ENCODE measurements at regions not wholly inside any gene's neighbourhood (a gene's known extent, or its start where the extent isn't known, plus 50 kb on each side); places are given as distances from the start of the nearest gene placed in this dataset.

DNA sequence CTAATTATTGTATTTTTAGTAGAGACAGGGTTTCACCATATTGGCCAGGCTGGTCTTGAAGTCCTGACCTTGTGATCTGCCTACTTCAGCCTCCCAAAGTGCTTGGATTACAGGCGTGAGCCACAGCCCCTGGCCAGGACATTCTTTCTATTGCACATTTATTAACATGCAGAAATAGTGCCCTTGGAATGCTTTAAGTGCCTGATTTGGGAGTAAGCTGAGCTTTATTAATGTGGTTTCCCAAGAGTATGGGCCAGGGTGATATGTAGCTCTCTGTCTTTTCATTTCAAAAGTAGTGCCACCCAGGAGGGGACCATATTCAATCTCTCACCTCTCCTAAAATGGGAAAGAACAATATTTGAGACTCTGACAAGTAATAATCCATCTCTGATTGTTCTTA lies 970.7 kb downstream of the KCNMA1 start:
- no peak for DNase-seq

DNA sequence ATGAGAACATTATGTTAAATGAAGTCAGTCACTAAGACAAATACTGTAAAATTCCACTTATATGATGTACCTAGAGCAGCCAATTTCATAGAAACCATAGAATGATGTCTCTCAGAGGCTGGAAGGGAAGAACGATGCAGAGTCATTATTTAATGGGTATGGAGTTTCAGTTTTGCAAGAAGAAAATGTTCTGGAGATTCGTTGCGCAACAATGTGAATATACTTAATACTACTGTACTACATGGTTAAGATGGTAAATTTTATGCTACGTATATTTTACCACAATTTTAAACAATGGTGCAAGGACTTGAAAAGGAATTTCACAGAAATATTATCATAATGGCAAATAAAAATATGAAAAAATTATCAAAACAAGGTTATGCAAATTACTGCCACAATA lies 972.6 kb downstream of the KCNMA1 start:
- no peak for DNase-seq

DNA sequence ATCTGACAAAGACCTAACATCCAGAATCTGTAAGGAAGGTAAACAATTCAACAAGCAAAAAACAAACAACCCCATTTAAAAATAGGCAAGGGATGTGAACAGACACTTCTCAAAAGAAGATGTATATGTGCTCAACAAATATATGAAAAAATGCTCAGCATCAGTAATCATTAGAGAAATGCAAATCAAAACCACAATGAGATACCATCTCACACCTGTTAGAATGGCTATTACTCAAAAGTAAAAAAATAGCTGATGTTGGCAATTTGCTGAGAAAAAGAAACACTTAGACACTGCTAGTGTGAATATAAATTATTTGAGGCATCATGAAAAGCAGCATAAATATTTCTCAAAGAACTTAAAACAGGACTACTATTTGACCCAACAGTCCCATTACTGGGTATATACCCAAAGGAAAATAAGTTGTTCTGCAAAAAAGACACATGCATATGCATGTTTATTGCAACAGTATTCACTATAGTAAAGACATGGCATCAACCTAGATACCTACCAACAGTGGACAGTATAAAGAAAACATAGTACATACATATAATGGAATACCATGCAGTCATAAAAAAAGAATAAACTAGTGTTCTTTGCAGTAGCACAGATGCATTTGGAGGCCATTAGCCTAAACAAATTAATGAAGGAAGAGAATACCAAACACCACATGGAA lies 980.1 kb downstream of the KCNMA1 start:
- no peak for DNase-seq

DNA sequence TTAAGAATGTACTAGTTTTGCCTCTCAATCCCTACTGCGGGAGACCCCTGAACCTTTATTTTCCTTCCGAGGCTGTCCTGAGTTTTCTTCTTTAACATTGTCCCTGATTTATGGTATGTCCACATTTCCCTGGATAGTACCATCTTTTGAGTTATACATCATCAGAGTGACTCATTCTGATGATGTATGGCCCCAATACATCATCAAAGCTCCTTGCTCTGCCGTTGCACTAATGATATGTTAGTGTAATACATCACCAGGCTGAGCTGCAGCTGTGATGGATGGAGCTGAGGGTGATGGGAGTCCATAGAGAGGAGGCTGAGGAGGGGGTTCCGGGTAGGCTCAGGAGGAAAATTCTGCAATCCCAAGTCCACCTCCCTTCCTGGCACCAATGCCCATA lies 986.5 kb downstream of the KCNMA1 start:
- no peak for DNase-seq

DNA sequence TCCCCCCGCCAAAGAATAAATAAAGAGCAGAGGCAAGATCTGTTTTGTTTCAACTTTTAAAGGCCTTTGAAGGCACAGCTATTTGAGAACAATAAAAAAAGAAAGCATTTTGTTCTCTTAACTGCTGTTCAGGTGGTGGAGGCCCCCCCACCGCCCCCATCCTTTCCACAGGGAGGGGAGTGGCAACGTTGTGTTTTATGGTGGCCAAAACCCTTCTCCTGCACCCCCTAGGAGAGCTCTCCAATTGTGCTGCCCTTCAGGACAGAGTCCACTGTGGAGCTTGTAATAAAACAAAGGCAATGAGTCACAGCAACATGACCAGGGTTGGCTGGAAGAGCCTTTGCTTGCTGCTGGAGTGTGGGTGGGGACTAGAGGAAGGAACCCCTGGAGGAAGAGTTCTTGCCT lies 987.9 kb downstream of the KCNMA1 start:
- DNase-seq = no peak

DNA sequence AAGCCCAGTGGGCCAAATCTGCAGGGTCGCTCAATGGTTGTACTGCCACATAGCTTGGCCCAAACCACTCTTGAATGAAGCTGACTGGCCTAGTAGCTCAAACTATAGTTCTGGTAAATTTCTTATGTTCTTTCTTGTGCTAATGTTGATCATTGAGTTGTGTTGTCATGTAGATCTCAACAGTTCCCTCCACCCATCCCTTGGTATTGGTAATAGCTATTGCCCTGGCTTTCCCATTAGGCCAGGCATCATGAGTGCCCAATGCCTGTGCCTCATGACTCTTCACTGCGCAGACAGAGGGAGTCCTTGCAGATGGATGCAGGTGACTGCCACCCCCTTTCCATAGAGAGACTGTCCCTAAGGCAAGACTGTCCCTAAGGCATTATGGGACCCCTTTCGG lies 988.4 kb downstream of the KCNMA1 start:
- DNase-seq = no peak

DNA sequence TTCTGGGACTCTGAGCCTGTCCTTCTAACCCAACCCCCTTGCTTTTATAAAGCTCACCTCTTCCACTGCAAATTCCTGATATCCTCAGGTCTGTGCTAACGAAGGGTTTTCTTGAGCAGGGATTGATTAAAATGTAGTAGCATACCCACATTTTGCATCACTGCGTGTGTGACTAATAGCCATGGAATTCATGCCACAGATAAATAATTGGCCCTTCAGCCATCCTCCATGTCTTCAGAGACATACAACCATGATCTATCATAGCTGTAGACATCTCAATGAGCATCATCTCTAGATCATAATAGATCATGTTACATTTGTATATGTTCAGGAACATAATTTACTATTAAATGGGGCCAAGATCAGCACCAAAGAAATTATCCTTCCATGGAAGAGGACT lies 990.3 kb downstream of the KCNMA1 start:
- no peak for DNase-seq

DNA sequence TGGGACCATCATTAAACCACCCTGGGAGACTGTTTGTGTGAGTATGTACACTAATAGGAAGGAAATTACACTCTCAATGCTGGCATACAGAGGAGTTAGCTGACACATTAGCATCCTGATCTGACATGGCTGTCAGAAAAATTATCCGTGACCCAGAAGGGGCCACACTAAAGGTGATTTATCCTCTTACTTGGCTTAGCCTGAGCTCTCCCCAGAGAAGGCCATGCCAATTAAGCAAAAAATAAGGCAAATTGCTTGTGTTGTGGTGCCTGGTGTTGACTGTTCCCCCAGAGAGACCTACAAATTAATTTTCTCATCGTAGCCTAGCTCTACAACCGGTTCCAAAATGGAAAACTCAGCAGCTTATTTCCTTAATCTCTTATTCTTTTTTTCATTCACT lies 992.3 kb downstream of the KCNMA1 start:
- DNase-seq = no peak

DNA sequence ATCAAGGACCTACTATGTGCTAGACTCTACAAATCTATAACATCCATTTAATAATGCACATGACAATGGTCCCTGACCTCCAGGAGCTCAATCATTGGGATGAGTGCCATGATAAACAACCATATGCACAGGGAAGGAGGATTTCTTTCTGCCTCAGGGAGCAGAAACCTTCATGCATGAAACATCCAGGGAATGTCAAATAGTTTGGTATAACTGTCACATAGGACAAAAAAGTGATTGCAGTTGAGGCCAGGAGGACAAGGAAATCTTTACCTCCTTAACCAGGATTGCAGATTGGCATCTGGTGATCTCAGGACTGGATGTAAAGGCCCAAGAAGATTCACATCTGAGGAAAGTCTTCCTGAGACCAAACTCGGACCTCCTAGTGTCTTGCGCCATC lies 993.1 kb downstream of the KCNMA1 start:
- DNase-seq = no peak

DNA sequence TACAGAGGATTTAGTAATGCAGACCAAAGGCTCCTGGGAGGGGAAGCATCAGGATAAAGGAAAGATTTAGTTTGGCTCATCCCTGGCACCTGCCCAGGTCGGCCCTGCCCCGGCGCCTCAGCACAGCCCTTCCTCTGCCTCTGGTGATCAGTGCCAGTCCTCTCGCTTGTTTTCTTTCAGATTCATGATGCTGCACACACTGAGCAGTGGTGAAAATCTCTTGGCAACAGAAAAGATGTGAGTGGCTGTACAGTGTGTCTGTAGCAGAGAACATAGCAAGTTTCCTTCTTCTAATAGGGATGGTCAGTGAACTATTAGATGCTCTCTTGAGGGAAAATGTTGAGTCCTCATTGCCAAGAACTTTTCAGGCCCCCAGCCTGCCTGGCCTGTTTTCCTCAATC lies 994.1 kb downstream of the KCNMA1 start:
- DNase-seq = peak in 1 of 56 donors; percentile 13

DNA sequence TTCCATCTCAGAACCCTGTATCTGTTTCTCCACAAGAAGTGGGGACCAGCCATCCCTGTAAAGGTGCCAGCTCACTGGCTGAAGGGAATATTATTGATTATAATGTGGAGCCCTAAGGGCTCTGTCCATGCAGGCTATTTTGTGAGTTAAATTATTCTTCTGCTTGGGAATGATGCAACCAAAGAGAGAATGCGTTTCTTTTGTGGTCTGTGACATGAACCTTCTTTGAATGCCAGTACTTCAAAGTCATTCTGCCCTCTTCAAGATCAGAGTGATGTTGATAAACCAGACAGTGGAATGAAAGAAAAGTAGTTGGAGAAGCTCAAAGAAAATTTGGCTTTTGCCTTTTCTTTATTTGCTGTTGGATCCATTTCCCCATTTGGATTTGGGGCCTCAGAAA lies 995.2 kb downstream of the KCNMA1 start:
- no peak for DNase-seq

DNA sequence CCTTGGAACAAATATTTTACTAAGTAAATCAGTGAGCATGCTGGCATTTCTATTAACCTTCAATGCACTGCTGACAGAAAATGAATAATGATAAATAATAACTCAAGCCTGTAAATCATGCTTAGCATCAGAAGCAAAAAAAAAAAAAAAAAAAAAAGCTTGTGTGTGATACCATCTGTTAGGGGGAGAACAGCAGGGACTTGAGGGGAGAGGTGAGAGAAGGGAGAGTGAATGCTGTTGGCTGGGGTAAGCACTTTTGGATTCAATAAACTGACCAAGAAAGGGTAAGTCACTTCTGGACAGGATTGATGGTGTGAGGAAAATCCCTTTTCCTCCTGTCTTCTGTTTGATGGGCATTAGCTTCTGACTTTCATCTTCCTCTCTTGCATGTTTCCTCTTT lies 996.4 kb downstream of the KCNMA1 start:
- no peak for DNase-seq

DNA sequence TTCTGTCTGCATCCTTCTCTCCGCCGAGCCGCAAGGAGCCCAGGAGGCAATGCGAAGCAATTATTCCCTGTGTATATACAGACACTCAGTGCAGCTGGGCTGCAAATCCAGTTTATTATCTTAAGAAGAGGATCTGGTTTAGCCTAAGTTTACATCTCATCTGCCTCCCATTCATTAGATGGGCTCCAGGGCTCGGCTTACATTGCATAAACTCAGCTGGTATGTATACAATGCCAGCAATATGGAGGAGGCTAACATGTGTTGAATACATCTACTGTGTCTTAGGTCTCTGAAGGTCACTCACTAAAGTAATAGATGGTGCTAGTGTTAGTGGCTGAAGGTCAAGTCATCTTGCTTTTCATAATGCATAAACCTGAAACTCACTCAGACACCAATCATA lies 996.8 kb downstream of the KCNMA1 start:
- DNase-seq = no peak

DNA sequence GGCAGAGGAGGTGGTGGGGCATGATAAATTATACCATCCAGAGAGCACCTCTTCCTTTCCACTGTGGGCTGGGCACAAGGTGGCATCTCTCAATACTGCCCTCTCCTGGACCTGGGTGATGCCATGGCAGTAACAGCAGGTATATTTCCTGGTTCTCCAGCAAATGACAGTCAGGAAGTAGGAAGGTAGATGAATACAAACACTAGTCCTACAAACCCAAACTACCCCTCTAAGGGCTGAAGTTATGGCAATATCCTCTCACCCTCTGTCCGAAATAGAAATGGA lies 1004.9 kb downstream of the KCNMA1 start:
- no peak for DNase-seq

DNA sequence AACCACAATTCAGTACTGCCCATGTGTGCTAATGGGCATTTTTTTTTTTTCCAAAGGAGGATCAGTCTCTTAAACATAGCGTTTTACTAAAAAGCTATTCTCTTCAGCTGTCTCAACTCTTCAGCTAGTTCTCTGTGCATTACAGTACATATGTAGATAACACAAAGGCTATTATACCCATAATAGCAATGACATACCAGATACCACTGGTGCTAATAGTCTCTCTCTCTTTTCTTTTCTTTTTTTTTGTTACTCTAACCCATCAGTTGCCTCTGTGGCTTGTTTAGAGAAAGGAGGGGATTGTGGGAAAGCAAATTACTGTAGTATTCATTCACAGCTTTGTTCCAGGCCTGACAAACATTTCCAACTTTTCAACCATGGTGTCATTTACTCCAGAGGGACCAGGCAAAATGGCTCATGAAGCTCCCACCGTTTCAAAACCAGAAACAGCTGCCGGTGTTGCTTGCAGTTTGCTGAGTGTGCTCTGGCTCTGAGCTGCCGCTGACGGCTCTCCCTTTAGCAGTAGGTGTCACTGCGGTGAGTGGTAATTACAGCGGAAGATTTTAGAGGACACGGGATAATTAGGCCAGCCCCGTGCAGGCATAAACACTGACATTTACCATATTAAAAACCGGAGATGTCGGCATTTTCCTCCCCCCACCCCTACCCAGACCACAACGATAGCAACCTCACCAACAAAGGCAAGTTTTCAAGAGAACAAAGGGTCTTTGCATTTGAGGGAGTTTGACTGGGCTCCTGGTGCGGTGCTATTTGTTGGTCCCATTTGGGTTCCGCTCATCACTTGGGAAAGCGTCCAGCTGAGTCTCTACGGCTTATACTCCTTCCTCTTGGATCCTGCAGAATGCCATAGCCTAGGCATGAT lies 1005.5 kb downstream of the KCNMA1 start:
- peak in 2 of 56 donors; percentile 6 to 10 for DNase-seq

DNA sequence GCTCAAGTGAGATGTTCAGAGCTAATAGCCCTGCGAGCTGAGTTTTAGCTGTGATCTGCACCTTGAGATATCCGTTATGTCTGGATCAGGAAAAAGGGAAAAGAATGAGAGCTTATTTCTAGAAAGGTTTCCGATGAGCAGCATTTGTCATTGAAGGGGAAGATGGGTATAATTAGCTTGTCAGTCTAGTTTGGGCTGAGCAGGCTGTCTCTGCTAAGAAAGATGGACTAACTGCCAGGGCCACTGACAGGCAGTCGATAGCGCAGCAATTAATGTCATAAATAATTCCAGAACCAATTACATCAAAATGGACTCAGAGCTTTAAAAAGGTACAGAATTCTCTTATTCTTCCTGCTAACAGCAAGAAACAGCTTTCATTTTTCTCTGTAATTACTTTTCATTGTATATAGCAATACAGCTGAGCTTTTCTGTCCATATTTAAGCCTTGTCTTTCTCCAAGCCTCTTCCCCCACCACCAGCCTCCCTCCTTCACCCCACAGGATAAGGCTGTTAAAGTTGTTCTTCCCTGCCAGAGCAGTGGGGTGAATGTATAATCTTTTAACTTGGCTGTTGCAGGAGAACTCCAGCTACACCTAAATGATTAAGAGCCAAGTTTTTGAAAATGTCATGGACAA lies 1006.5 kb downstream of the KCNMA1 start:
- no peak for DNase-seq

DNA sequence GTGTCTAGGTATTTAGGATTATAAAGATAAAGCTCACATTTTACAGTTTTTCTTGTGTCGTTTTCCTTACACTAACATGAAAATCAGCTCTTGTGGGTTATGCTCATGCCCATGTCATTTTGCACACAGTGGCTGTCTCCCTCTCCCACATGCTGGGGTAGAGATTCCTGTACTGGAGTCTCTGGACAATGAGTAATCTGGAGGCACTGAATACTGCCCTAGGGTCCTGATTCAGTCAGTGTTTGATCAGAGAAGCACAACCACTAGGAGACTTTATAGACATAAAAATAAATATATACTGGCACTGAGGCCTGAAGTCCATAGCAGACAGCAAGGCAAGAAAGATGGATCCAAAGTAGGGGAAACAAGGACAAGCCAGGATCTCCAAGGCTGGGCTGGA lies 1008.8 kb downstream of the KCNMA1 start:
- no peak for DNase-seq

DNA sequence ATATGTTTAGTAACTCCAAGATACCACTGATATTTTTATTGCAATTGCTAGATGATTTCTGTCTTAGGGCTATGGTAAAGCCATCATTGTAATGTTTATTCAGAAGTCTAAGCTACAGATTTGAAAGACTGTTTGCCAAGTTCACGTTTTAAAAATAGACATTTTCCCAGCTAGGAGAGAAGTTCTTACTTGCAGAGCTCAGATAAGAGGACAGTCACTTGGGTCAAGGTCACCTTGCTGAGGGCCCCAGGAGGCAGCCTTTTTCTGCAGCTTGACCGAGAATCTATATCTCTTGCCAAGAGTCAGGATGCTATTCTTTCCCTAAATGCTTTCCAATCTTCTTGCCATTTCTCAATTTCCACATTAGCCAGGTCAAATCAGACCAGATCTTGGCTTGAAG lies 1011.2 kb downstream of the KCNMA1 start:
- DNase-seq = no peak

DNA sequence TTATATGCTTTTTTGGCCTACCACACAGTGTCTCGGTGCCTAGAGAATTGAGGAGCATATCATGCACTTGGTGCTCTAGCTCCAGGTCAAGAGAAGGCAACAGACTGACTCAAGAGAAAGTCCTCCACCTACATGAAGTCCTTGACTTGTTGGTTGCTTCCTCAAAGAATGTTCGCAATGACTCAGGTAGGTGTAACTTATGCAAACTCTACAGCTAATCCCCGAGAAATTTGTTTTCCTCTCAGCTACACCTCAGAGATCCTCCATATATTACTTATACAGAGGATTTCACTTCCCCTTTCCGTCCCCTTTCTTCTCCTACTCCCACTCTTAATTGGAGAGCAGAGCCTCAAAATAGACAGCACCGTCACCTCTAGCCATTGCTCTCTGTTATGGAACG lies 1013.1 kb downstream of the KCNMA1 start:
- DNase-seq = no peak

DNA sequence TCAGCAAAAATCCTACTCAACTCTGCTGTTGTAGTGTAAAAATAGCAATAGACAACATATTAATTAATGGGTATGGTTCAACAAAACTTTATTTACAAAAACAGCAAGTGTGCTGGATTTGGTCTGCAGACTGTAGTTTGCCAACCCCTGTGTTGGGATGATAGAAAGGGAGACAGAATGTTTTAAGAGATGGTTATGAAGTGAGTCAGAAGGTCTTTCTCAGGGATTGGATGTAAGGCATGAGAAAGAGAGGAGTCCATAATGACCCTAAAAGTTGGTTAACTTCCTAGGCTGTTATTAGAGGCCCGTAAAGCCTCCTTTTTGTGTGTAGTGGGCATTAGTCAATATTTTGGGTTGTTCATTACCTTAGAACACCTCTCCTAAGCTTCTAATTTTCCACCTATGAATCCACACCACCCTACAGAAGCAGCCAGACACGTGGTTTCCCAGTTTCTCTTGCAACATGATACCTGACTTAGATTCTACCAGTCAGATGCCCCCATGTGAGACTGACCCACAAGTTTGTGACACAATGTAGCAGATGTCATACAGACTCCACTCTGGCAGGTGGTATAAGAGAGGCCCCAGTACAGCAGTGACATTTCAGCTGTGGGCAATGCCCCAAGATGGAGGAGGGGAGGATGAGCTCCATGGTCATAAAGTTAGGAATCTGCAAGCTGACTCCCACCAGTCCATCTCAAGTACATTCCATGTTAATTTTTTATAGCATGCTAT lies 1015.6 kb downstream of the KCNMA1 start:
- no peak for DNase-seq

DNA sequence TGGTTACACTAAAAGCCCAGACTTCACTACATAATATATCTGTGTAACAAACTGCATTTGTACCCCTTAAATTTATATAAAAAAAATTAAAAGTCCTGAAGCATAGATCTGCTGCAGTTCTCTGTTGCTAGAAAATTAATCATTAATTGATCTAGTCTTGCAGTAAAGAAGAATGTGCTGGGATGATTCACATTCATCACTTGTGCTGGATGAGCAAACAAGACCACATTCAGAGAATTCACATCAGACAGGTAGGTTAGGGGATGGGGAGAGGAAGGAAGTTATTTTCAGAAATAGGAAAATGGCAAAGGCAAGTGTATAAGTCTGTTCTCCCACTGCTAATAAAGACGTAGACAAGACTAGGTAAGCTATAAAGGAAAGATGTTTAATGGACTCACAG lies 1019.0 kb downstream of the KCNMA1 start:
- no peak for DNase-seq

DNA sequence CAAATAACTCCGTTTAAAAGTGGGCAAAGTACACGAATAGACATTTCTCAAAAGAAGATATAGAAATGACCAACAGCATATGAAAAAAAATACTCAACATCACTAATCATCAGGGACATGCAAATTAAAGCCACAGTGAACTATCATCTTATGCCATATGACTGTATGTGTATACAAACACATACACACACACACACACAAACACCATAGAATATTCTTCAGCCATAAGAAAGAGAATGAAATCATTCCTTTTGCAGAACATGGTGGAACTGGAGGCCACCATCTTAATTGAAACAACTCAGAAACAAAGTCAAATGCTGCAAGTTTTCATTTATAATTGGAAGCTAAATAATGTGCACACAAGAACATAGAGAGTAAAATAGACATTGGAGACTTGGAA lies 1019.4 kb downstream of the KCNMA1 start:
- no peak for DNase-seq
